A549 (cell line): ENCODE measurements at regions not wholly inside any gene's neighbourhood (a gene's known extent, or its start where the extent isn't known, plus 50 kb on each side); places are given as distances from the start of the nearest gene placed in this dataset.

Experiments used
- ATAC-seq, 2 experiments: fragments of 200-7000 bp in 1 of 2; fragments of >200 bp in 1 of 2; cut with Nextera tagmentation in 1 of 2; cut with Tn5 transposase in 1 of 2; 3 replicates each; pipeline versions ENCODE4 v1.8.0 to v1.9.1; 2018 to 2020; ENCODE audit warnings: mild to moderate bottlenecking in 1 of 2, moderate library complexity in 1 of 2
- CTCF ChIA-PET: fragments of 300-600 bp; sonication (Branson Sonifier 250); formaldehyde crosslinking; extraction: SDS; loops from one replicate; lab custom pipeline; 2021; ENCODE audit warnings: antibody characterized with exemption, inconsistent platforms; lab: Yijun Ruan, JAX
- POLR2A ChIA-PET: fragments of 350-600 bp; formaldehyde crosslinking; extraction: SDS; loops from one replicate; lab custom pipeline; 2021; ENCODE audit warnings: antibody characterized with exemption, inconsistent platforms; lab: Yijun Ruan, JAX
- DNase-seq, 2 experiments: peaks; one replicate each; pipeline versions ENCODE4 v3.0.0 to v3.0.0-alpha.2; 2011 to 2016; ENCODE audit warnings: low read depth in 1 of 2, low spot score in 1 of 2
- FAIRE-seq: peaks from 2 replicates; lab custom pipeline; 2011; peaks lifted over from hg19 to GRCh38; lab: Jason Lieb, UNC
- H3K27ac ChIP-seq, 2 experiments: fragments of >200 bp; sonication (Bioruptor Twin); formaldehyde crosslinking; 3 replicates each; pipeline ENCODE4 v1.5.1; 2016 to 2017
- H3K4me1 ChIP-seq: fragments of >200 bp; sonication (Bioruptor Twin); formaldehyde crosslinking; 3 replicates; pipeline ENCODE4 v1.6.1; 2016
- H3K4me2 ChIP-seq: fragments of >200 bp; sonication (Bioruptor Twin); formaldehyde crosslinking; 3 replicates; pipeline ENCODE4 v1.6.1; 2016
- H3K4me3 ChIP-seq: fragments of >200 bp; sonication (Bioruptor Twin); formaldehyde crosslinking; 3 replicates; pipeline ENCODE4 v1.5.1; 2016
- H3K9me3 ChIP-seq: fragments of >200 bp; sonication (Bioruptor Twin); formaldehyde crosslinking; 3 replicates; pipeline ENCODE4 v1.6.1; 2016
- CEBPB ChIP-seq, 2 experiments: fragments of >200 bp in 1 of 2; sonication (Bioruptor Twin) in 1 of 2; formaldehyde crosslinking in 1 of 2; IDR thresholded peaks; 2 replicates each; pipeline ENCODE4 v1.6.1; 2012 to 2016
- CHD4 ChIP-seq: fragments of 200-600 bp; sonication (generic); IDR thresholded peaks from 2 replicates; pipeline ENCODE4 v1.6.1; 2016; ENCODE audit warnings: antibody characterized with exemption, mild to moderate bottlenecking, borderline replicate concordance
- HOXB13 ChIP-seq: fragments of 250-450 bp; sonication (Bioruptor Pico); IDR thresholded peaks from 2 replicates; pipeline ENCODE4 v1.5.0; 2020; ENCODE audit warnings: low read depth, mild to moderate bottlenecking, moderate library complexity
- KDM1A ChIP-seq: fragments of 200-600 bp; sonication (generic); IDR thresholded peaks from 2 replicates; pipeline ENCODE4 v1.6.1; 2016; ENCODE audit warnings: low read depth, mild to moderate bottlenecking
- KDM5A ChIP-seq: fragments of 200-600 bp; sonication (generic); IDR thresholded peaks from 2 replicates; pipeline ENCODE4 v1.6.1; 2016; ENCODE audit warnings: antibody characterized with exemption, mild to moderate bottlenecking
- MAFK ChIP-seq: fragments of 450-650 bp; IDR thresholded peaks from 2 replicates; pipeline ENCODE4 v1.6.1; 2014; ENCODE audit not compliant: partially characterized antibody
- NR3C1 ChIP-seq: fragments of >200 bp; sonication (Bioruptor Twin); formaldehyde crosslinking; IDR thresholded peaks from 3 replicates; pipeline ENCODE4 v1.6.1; 2017
- PBX3 ChIP-seq: IDR thresholded peaks from 2 replicates; pipeline ENCODE4 v1.6.1; 2012
- RAD21 ChIP-seq, 2 experiments: fragments of >200 bp in 1 of 2; sonication (Bioruptor Twin) in 1 of 2; formaldehyde crosslinking in 1 of 2; IDR thresholded peaks in 1 of 2; conservative IDR thresholded peaks in 1 of 2; 2 replicates in 1 of 2; 3 replicates in 1 of 2; pipeline ENCODE4 v1.6.1; 2012 to 2018; ENCODE audit warnings: inconsistent platforms in 1 of 2
- SMC3 ChIP-seq: fragments of >200 bp; sonication (Bioruptor Twin); formaldehyde crosslinking; IDR thresholded peaks from 3 replicates; pipeline ENCODE4 v1.6.1; 2018; ENCODE audit warnings: inconsistent platforms
- TFCP2L1 ChIP-seq: fragments of 250-450 bp; sonication (Bioruptor Pico); IDR thresholded peaks from 2 replicates; pipeline ENCODE4 v1.5.0; 2021; ENCODE audit warnings: mild to moderate bottlenecking
- TP53 ChIP-seq: fragments of 250-450 bp; sonication (Bioruptor Pico); IDR thresholded peaks from 2 replicates; pipeline ENCODE4 v1.5.0; 2021; ENCODE audit warnings: mild to moderate bottlenecking, moderate library complexity
- ZC3H11A ChIP-seq: fragments of 450-650 bp; IDR thresholded peaks from 2 replicates; pipeline ENCODE4 v1.6.1; 2014; ENCODE audit warnings: antibody characterized with exemption, mild to moderate bottlenecking
- ZFP36 ChIP-seq: fragments of 450-650 bp; IDR thresholded peaks from 2 replicates; pipeline ENCODE4 v1.6.1; 2014; ENCODE audit warnings: borderline replicate concordance; ENCODE audit not compliant: partially characterized antibody
- ZSCAN20 ChIP-seq: fragments of 250-450 bp; sonication (Bioruptor Pico); IDR thresholded peaks from 2 replicates; pipeline ENCODE4 v1.8.0; 2022; ENCODE audit warnings: mild to moderate bottlenecking, moderate library complexity
- WGBS: methylation state at CpG from one replicate; pipeline ENCODE4 v1.1.6; 2017; ENCODE audit errors: missing lambda C conversion rate; 5-methylcytosine and 5-hydroxymethylcytosine counted together
- TF ChIP-seq, protein P1 (sequence below): fragments of >200 bp; sonication (Bioruptor Twin); formaldehyde crosslinking; IDR thresholded peaks from 3 replicates; pipeline ENCODE4 v1.5.1; 2016

- no peak overlapping the region for H3K4me2 ChIP-seq
- ATAC-seq, result peak; percentile 66 to 85; a peak in 5 of 6 replicates
- peaks cover 26% of the 10 kb centered on the region for H3K4me1 ChIP-seq
- CTCF ChIA-PET, result interaction anchor here (0.7 to 4.7 kb wide), 14 partner anchors 11 to 271 kb away, joined by 3 to 25 read pairs (median 4); no protein-coding TSS in a partner anchor
- H3K9me3 ChIP-seq, result no peaks in the 10 kb centered on the region
- DNase-seq, result peak; percentile 40 to 80
- H3K27ac ChIP-seq, result no peak overlapping the region
- TF ChIP-seq HOXB13 (CRISPR knock-in tag), result no peak
- TF ChIP-seq ZC3H11A, result no peak
- TF ChIP-seq SMC3, result peak; percentile 45
- TF ChIP-seq RAD21 (conservative IDR thresholded peaks at IDR 0.05 in 1 of 2, IDR thresholded peaks at IDR 0.05 in 1 of 2), result peak; percentile 29 to 32; a peak in 2 of 5 replicates
- TF ChIP-seq KDM5A, result no peak
- TF ChIP-seq CEBPB (IDR thresholded peaks at IDR 0.05), result no peak
- no peak for TF ChIP-seq CHD4
- no peak for TF ChIP-seq NR3C1
- TF ChIP-seq, protein P1, sequence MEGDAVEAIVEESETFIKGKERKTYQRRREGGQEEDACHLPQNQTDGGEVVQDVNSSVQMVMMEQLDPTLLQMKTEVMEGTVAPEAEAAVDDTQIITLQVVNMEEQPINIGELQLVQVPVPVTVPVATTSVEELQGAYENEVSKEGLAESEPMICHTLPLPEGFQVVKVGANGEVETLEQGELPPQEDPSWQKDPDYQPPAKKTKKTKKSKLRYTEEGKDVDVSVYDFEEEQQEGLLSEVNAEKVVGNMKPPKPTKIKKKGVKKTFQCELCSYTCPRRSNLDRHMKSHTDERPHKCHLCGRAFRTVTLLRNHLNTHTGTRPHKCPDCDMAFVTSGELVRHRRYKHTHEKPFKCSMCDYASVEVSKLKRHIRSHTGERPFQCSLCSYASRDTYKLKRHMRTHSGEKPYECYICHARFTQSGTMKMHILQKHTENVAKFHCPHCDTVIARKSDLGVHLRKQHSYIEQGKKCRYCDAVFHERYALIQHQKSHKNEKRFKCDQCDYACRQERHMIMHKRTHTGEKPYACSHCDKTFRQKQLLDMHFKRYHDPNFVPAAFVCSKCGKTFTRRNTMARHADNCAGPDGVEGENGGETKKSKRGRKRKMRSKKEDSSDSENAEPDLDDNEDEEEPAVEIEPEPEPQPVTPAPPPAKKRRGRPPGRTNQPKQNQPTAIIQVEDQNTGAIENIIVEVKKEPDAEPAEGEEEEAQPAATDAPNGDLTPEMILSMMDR, result peak; percentile 45
- TF ChIP-seq, all 56 proteins: peak for 3
- WGBS, result 62% methylated on average over 11 of the region's 11 CpGs
- H3K4me3 ChIP-seq, result no peak overlapping the region
- FAIRE-seq, result no peak
- POLR2A ChIA-PET, result no interaction called here
Observed at GRCh38 chr20:43840382-43841070, 74.1 kb upstream of the TOX2 start.

DNA sequence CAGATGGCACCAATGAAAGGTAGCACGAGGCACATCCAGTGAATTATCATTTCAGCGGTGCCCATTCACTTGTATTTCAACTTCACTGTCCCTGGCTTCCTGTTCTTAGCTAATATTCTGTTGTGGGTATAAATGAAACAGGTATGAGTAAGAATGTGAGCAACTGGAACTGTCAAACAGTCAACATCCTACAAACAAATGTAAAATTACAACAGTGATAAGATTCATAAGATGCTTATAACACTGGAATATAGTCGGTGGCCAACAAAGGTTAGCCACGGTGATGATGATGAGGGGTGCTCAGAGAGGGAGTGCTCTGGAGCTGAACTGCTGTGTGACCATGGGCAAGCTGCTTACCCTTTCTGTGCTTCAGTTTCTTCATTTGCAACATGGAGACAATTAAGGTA is 74.9 kb upstream of the TOX2 start:
- ChIA-PET POLR2A (no interaction called here), CTCF (interaction anchor here (0.9 to 4.7 kb wide), 13 partner anchors 10 to 270 kb away, joined by 3 to 25 read pairs (median 4); no protein-coding TSS in a partner anchor)
- 48% methylated on average over 4 of the region's 4 CpGs for WGBS
- Histone ChIP-seq H3K4me2 (no peak overlapping the region), H3K9me3 (no peaks in the 10 kb centered on the region), H3K4me3 (no peak overlapping the region), H3K27ac (no peak overlapping the region), H3K4me1 (peaks cover 20% of the 10 kb centered on the region)
- DNase-seq, result no peak
- TF ChIP-seq ZSCAN20 (CRISPR knock-in tag), result no peak
- TF ChIP-seq ZFP36, result peak; percentile 32
- ATAC-seq, result no peak
- no peak for FAIRE-seq

- TF ChIP-seq PBX3 (no peak), KDM1A (no peak), MAFK (no peak), TP53 (CRISPR knock-in tag) (no peak), ZFP36 (no peak), TFCP2L1 (CRISPR knock-in tag) (no peak)
- TF ChIP-seq, all 56 proteins: peak for 0
- H3K27ac ChIP-seq, result no peak overlapping the region
- no peak for ATAC-seq
- no peak for DNase-seq
- no peak for FAIRE-seq
- no peaks in the 10 kb centered on the region for H3K9me3 ChIP-seq
- H3K4me1 ChIP-seq, result peaks cover 10% of the 10 kb centered on the region
- ChIA-PET POLR2A (interaction anchor here (0.6 kb wide), 1 partner anchor 8 kb away, joined by 8 read pairs; no protein-coding TSS in a partner anchor), CTCF (interaction anchor here (1.2 to 1.8 kb wide), 3 partner anchors 9 to 241 kb away, joined by 3 to 9 read pairs (median 4); no protein-coding TSS in a partner anchor)
- H3K4me2 ChIP-seq, result no peak overlapping the region
- H3K4me3 ChIP-seq, result no peak overlapping the region
- WGBS, result 45% methylated on average over 3 of the region's 5 CpGs
Observed at GRCh38 chr20:43838703-43839060, 76.0 kb upstream of the TOX2 start.
